Body of pancreas (tissue), 4 donors: ENCODE measurements at regions not wholly inside any gene's neighbourhood (a gene's known extent, or its start where the extent isn't known, plus 50 kb on each side); places are given as distances from the start of the nearest gene placed in this dataset.

Experiments
- CTCF ChIP-seq, 7 experiments: fragments of 450-650 bp in 4 of 7; fragments of 200-600 bp in 3 of 7; sonication (generic) in 3 of 7; IDR thresholded peaks; one replicate each; pipeline ENCODE4 v1.5.1; 2016 to 2019; ENCODE audit warnings: antibody characterized with exemption in 7 of 7
- POLR2A ChIP-seq, 3 donors: fragments of 450-650 bp; IDR thresholded peaks; one replicate each; pipeline ENCODE4 v1.6.1; 2016; ENCODE audit warnings: antibody characterized with exemption in 3 of 3, mild to moderate bottlenecking in 2 of 3

- no peak for TF ChIP-seq POLR2A (IDR thresholded peaks at IDR 0.05)
- no peak for TF ChIP-seq CTCF (IDR thresholded peaks at IDR 0.05)
These were observed 1056.6 kb upstream of the CHAC2 start for GRCh38 chr2:52710810-52711618.
